Pons (tissue), 1 donor: ENCODE measurements at regions not wholly inside any gene's neighbourhood (a gene's known extent, or its start where the extent isn't known, plus 50 kb on each side); places are given as distances from the start of the nearest gene placed in this dataset.

Source experiments
- DNase-seq: peaks from one replicate; pipeline ENCODE4 v3.0.0-alpha.2; 2016; ENCODE audit warnings: low spot score

- DNase-seq: no peak
Measured at GRCh38 chr6:91534614-91535013, 947.7 kb upstream of the MAP3K7 start.

GRCh38 chr6:91523511-91523910 is 936.6 kb upstream of the MAP3K7 start:
- DNase-seq: no peak

- no peak for DNase-seq
Measured at GRCh38 chr6:91521999-91522398, 935.1 kb upstream of the MAP3K7 start.

- no peak for DNase-seq
Measured at GRCh38 chr6:91509711-91510110, 922.8 kb upstream of the MAP3K7 start.

DNA sequence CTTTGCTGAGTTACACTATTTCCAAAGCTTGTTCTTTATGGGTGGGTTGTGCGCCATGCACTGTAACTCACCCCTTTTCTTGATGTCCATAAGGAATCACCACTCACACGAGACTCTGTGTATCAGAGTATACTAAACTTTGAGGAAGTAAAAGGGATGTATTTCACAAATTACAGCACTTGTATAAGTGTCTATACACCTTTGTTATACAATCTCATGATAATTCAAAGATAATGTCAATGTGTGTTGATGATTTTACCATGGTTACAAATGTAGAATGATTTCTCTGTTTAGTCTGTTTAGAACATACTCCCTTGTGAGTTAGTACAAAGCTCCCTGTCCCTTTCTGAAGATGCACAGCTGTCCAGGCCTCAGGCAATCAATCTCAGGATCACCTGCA is 922.2 kb upstream of the MAP3K7 start:
- no peak for DNase-seq

DNA sequence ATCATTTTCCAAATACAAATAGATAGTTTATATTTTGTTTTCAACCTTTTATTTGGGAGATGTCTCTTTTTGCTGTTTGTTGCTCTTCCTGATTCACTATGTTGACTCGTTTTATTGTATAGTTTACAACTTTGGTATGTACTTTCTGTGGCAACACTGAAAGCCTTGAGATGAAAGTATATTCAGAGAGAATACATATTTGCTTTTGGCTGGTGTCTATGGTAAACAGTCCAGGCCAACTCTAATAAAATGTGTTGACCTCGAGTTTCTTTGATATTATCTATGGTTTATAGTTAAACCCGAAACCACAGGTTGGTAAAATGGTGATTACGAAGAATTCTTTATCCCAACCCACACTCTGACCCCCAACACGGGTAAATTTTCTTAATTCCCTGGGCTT is 919.6 kb upstream of the MAP3K7 start:
- no peak for DNase-seq

- DNase-seq: no peak
Measured at GRCh38 chr6:91505199-91505598, 918.3 kb upstream of the MAP3K7 start.

- no peak for DNase-seq
Measured at GRCh38 chr6:91501930-91502329, 915.1 kb upstream of the MAP3K7 start.

DNA sequence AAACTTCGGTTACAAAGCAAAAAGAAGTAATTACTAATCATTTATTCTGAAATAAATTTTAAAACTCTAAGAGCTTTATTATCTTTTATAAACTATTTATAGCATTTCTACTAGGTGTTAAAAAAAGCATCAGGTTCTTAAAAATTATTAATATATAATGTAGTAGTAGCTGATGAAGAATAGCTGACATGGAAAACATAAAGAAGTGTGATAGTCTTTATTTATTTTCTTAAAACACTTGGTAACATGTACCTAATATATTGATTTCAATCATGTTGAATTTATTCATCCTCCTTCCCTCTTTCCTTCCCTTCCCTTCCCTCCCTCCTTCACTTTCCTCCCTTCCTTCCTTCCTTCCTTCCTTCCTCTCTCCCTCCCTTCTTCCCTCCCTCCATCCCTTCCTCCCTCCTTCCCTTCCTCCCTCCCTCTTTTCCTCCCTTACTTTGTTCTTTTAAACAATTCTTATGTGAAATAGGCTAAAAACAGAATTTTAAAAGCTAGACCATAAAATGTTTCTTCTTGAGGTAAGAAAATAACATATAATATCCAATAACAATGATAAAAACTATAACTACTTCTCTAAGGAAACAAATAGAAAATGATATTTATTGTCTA is 913.9 kb upstream of the MAP3K7 start:
- no peak for DNase-seq

- no peak for DNase-seq
Measured at GRCh38 chr6:91498576-91498975, 911.7 kb upstream of the MAP3K7 start.

DNA sequence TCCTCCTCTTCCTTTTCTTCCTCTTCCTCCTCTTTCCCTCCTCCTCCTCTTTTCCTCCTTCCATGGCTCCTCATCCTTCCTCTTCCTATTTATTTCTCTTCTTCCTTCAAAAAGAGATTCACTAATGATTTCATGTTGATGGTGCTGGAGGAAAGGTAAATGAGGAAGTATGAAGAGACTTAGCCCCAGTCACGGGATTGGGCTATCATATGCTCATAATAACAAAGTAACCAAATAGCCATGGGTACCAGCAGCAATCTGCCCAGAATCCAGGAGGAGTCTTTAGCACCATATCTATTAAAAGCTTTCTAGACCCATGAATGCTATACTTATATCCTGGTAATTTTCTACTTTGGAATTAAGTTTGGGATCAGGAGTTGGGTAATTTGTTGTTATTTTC is 910.9 kb upstream of the MAP3K7 start:
- DNase-seq: no peak

GRCh38 chr6:91490671-91491301 is 903.9 kb upstream of the MAP3K7 start:
- DNase-seq: no peak

DNA sequence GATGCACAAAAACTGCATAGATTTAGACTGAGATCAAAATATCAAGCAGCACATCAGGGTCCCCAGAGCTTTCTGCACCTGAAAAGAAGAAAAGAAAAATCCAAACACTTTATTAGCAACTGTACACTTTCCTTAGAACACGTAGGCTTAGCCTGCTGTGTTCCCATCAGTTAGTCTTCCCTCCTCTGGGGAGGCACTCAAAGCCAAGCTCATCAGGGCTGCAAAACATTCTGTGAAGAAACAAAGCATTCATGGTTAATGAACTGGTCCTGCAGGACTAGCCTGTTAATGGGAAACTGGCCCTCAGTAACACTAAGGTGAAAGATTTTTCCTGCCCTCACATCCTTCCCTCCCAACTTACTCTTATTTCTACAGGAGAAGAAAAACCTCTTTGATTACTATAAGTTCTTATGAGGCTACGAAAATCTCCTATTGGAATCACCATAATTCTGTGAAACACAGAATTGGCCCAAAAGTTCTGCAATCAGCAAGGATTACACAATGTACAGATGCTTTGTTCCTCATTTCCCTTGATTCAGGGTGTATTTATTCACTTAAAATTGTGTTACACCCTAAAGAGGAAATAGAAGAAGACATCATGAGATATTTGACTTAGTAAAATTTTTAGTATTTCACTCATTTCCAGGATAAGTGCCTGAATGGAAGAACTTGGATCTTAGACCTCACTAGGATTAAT is 901.0 kb upstream of the MAP3K7 start:
- no peak for DNase-seq

DNA sequence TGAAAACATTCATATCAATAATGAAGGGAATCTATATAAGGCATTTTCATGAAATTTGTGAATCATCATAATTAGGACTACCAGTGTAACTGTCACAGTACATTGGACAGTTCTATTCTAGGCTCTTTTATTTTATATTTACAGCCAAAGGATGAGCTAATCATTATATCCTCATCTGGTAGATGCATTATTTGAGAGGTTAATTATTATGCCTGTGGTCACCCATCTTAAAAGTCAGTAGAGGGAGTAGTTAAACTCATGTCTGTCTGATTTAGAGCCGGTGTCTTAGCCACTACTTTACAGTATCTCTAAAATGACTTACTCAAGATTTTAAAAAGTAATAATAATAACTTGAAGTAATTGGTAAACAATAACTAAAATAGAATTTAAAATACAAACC is 899.3 kb upstream of the MAP3K7 start:
- no peak for DNase-seq

DNA sequence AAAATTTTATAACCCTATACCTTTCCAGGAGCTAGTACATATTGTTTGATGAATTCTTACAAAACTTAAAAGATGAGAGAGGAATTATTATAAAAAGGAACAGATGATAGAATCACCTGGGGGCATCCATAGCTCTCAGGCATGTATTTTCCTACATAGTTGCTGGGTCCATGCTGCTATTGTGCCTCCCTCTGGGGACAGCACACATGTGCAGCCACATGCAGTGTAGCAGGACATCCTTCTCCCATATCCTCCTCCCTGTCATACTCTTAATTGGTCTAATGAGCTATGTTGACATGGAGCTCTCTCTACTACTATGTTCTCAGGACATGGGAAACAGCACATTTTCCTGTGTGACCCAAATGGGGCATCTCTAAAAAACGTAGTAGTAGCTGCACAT is 898.2 kb upstream of the MAP3K7 start:
- no peak for DNase-seq

DNA sequence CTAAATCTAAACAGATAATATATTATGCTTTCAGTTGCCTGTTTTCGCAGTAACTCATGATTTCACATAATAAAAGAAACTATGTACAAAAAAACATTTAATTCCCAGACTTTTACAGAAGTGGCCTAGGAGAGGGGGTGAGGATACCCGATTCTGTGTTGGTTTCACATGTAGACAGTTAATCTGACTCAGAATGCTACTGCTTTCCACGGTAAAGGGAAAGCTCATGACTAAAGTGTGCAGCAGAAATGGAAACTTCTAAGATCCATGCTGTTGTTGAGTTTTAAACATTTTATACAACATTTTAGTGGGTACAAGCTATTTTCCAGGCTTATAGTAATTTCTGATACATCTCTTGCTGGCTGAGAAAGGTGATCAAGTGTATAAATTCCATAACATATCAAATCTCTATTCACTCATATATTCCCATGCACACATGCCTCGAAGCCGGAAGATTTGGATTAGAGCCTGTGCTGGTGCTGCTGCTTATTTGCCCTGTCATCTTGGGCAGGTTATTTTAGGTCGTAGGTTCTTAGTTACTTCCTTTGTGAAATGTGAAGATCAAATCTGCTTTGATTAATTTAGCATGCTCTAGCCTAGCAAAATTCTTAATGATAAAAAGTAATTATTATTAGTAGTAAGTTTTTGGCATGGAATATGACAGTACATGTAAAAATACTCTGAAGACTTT is 896.7 kb upstream of the MAP3K7 start:
- DNase-seq: no peak

GRCh38 chr6:91482498-91482897 is 895.6 kb upstream of the MAP3K7 start:
- DNase-seq: no peak

GRCh38 chr6:91480402-91480801 is 893.5 kb upstream of the MAP3K7 start:
- DNase-seq: no peak

- no peak for DNase-seq
Measured at GRCh38 chr6:91477688-91478087, 890.8 kb upstream of the MAP3K7 start.

DNA sequence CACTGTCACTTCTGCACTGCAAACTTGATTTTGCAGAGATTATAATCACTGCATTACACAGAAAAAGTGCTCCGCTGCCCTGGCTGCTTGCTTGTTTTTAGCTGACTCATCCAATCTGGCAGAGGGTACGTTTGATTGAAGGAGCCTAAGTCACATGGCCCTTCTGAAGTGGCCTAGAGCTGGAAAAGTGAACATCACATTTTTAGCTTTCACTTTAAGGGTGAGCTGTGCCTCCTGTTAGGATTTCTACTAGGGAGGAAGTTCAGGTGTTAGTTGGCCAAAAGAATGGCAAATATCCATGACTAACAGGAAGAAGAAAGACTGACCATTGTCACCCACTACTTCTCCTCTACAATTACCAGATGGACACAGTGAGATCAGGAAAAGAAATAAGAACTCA is 889.1 kb upstream of the MAP3K7 start:
- peak; percentile 29 for DNase-seq

- no peak for DNase-seq
Measured at GRCh38 chr6:91465393-91465792, 878.5 kb upstream of the MAP3K7 start.

DNA sequence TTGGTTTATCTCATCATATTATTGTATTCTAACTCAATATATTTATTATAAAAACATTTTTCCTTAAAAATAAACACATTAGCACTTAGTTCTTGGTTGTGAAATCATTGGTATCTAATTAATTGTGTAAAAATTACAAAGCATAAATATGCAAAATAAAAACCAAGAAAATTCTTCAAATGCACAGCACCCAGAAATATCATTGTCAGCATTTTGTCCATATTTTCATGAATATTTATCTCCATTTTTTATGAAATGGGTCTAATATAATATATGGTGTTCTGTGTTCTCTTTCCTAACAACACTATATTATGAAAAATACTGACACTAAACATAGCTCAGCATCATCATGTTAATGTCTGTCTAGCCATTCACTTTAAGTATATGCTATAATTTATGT is 877.8 kb upstream of the MAP3K7 start:
- DNase-seq: no peak

- no peak for DNase-seq
Measured at GRCh38 chr6:91464201-91464600, 877.3 kb upstream of the MAP3K7 start.
